22Rv1 (cell line): ENCODE measurements at regions not wholly inside any gene's neighbourhood (a gene's known extent, or its start where the extent isn't known, plus 50 kb on each side); places are given as distances from the start of the nearest gene placed in this dataset.
"Not testable (repeated sequence)": the region's sequence is repeated elsewhere in the genome, so short reads cannot be mapped to it uniquely, and the experiment has no call there.

Experiments
- ZFX ChIP-seq: fragments of 450-650 bp; IDR thresholded peaks from 2 replicates; pipeline ENCODE4 v1.6.1; 2017; ENCODE audit warnings: antibody characterized with exemption, borderline replicate concordance
- TF ChIP-seq, protein P1 (sequence below): fragments of 450-650 bp; IDR thresholded peaks from 2 replicates; pipeline ENCODE4 v1.5.1; 2017; ENCODE audit warnings: mild to moderate bottlenecking

DNA sequence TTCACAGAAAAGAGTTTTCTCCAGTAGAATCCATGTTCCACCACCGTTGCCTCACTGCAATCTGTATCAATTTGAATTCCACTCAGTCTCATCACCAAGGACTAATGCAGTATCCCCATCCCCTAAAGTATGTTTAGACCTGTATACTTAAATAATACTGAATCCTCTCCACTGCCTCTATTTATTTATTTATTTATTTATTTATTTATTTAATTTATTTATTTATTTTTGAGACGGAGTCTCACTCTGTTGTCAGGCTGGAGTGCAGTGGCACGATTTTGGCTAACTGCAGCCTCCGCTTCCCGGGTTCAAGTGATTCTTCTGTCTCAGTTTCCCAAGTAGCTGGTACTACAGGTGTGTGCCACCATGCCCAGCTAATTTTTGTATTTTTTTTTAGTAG is 260.7 kb upstream of the ST6GAL2 start:
- TF ChIP-seq, protein P1, sequence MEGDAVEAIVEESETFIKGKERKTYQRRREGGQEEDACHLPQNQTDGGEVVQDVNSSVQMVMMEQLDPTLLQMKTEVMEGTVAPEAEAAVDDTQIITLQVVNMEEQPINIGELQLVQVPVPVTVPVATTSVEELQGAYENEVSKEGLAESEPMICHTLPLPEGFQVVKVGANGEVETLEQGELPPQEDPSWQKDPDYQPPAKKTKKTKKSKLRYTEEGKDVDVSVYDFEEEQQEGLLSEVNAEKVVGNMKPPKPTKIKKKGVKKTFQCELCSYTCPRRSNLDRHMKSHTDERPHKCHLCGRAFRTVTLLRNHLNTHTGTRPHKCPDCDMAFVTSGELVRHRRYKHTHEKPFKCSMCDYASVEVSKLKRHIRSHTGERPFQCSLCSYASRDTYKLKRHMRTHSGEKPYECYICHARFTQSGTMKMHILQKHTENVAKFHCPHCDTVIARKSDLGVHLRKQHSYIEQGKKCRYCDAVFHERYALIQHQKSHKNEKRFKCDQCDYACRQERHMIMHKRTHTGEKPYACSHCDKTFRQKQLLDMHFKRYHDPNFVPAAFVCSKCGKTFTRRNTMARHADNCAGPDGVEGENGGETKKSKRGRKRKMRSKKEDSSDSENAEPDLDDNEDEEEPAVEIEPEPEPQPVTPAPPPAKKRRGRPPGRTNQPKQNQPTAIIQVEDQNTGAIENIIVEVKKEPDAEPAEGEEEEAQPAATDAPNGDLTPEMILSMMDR: not testable (repeated sequence)
- not testable (repeated sequence) for TF ChIP-seq ZFX
